Osteocyte (in vitro differentiated cells): ENCODE measurements at regions not wholly inside any gene's neighbourhood (a gene's known extent, or its start where the extent isn't known, plus 50 kb on each side); places are given as distances from the start of the nearest gene placed in this dataset.

Experiments used
- DNase-seq: peaks from one replicate; pipeline ENCODE4 v3.0.0; 2021; ENCODE audit warnings: mixed read lengths; ENCODE audit not compliant: unreplicated experiment; ENCODE audit errors: extremely low spot score
- H3K27ac Mint-ChIP-seq: one replicate; pipeline ENCODE4 v1.8.0; 2021; ENCODE audit warnings: mild to moderate bottlenecking, mixed read lengths; ENCODE audit not compliant: unreplicated experiment
- H3K27me3 Mint-ChIP-seq: one replicate; pipeline ENCODE4 v1.8.0; 2021; ENCODE audit warnings: mixed read lengths; ENCODE audit not compliant: unreplicated experiment
- H3K36me3 Mint-ChIP-seq: one replicate; pipeline ENCODE4 v1.8.0; 2021; ENCODE audit warnings: mixed read lengths; ENCODE audit not compliant: unreplicated experiment
- H3K4me1 Mint-ChIP-seq: one replicate; pipeline ENCODE4 v1.8.0; 2021; ENCODE audit warnings: mixed read lengths; ENCODE audit not compliant: unreplicated experiment
- H3K4me3 Mint-ChIP-seq: one replicate; pipeline ENCODE4 v1.8.0; 2021; ENCODE audit warnings: mild to moderate bottlenecking, moderate library complexity, mixed read lengths; ENCODE audit not compliant: unreplicated experiment
- H3K9me3 Mint-ChIP-seq: one replicate; pipeline ENCODE4 v1.8.0; 2021; ENCODE audit warnings: mixed read lengths; ENCODE audit not compliant: unreplicated experiment
- TF ChIP-seq, protein P1 (sequence below): fragments of 200-600 bp; sonication (generic); IDR thresholded peaks from 2 replicates; pipeline ENCODE4 v1.5.0; 2021; ENCODE audit warnings: antibody characterized with exemption, mild to moderate bottlenecking, moderate library complexity

DNA sequence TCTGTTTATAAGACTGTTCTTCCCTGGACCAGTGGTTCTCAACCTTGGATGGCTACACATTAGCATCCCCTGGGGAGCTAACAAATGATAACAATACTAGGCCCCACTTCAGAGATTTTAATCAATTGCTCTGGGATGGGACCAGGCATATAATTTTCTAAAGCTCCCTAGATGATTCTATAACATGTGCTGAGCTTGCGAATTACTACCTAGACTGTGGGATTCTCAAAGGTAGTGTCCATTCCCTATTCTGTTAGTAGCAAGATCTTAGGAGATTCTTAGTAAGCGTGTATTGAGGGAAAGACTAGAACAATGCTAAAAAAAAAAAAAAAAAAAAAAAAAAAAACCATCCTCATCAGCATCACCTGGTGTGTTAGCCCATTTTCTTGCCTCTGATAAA is 412.0 kb upstream of the CDH5 start:
- Mint-ChIP-seq H3K27ac (no peak overlapping the region), H3K4me1 (no peaks in the 10 kb centered on the region), H3K27me3 (peaks cover 14% of the 10 kb centered on the region), H3K36me3 (no peaks in the 10 kb centered on the region), H3K9me3 (no peaks in the 10 kb centered on the region), H3K4me3 (no peak overlapping the region)
- TF ChIP-seq, protein P1, sequence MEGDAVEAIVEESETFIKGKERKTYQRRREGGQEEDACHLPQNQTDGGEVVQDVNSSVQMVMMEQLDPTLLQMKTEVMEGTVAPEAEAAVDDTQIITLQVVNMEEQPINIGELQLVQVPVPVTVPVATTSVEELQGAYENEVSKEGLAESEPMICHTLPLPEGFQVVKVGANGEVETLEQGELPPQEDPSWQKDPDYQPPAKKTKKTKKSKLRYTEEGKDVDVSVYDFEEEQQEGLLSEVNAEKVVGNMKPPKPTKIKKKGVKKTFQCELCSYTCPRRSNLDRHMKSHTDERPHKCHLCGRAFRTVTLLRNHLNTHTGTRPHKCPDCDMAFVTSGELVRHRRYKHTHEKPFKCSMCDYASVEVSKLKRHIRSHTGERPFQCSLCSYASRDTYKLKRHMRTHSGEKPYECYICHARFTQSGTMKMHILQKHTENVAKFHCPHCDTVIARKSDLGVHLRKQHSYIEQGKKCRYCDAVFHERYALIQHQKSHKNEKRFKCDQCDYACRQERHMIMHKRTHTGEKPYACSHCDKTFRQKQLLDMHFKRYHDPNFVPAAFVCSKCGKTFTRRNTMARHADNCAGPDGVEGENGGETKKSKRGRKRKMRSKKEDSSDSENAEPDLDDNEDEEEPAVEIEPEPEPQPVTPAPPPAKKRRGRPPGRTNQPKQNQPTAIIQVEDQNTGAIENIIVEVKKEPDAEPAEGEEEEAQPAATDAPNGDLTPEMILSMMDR: no peak
- no peak for DNase-seq

DNA sequence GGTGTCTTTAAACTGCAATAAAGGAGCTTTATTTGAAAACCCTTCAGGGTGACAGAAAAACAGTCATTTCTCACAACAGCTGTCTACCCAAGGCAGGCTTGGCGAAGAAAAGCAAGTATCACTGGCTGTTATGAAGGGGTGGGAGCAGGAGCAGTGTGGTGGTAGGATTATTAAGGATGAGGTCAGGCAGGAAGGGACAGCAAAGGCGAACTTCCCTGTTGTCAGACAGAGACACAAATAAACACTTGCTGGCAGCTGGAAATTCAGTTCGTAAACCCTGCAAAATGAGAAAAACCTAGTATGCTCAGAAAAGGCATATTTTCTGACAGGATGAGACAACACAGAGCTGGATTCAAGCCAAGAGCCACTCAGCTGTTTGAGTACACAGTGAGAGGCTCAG is 416.3 kb upstream of the CDH5 start:
- no peak for DNase-seq
- H3K9me3 Mint-ChIP-seq: no peaks in the 10 kb centered on the region
- no peaks in the 10 kb centered on the region for H3K4me1 Mint-ChIP-seq
- H3K36me3 Mint-ChIP-seq: no peaks in the 10 kb centered on the region
- H3K27me3 Mint-ChIP-seq: peaks cover 22% of the 10 kb centered on the region
- H3K27ac Mint-ChIP-seq: no peak overlapping the region
- TF ChIP-seq, protein P1: no peak
- H3K4me3 Mint-ChIP-seq: no peak overlapping the region

DNA sequence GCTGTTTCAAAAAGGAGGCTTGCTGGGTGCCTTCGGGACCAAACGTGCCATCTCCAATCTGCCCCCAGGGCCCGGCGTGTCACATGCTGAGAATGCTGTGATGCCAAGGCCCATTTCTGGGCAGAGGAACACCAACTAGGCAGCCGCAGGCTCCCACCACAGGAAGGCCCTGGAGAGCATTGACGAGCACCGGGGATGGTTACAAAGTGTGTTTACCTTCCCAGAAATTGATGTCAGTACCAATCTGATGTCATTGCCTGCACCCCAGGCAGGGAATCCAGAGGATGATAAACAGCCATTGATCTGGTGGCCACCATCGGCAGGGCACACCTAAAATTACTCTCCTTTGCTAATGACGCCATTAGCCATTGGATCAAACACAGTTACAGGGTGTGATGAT is 418.1 kb upstream of the CDH5 start:
- TF ChIP-seq, protein P1: no peak
- Mint-ChIP-seq H3K4me3 (no peak overlapping the region), H3K4me1 (no peaks in the 10 kb centered on the region), H3K27me3 (peaks cover 24% of the 10 kb centered on the region), H3K9me3 (no peaks in the 10 kb centered on the region), H3K27ac (no peak overlapping the region), H3K36me3 (no peaks in the 10 kb centered on the region)
- no peak for DNase-seq

DNA sequence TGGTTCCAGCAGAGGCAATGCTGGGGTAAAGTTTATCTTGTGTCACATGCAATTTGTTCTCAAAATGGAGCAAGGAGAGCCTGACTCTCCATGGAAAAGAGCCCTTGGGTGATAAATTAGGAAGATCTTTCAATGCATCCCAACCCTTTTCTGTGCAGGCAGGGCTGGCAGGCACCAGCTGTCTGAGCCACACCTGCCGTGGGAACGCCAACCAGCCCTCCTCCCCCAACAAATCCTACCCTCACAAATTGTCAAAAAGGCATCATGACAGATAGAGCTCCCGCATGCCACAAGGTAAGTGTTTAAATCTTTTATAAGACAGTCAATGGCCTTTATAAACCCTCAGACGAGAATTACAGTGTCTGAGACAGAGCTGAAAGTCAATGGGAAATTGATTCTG is 418.5 kb upstream of the CDH5 start:
- peaks cover 20% of the 10 kb centered on the region for H3K27me3 Mint-ChIP-seq
- no peak overlapping the region for H3K4me3 Mint-ChIP-seq
- no peaks in the 10 kb centered on the region for H3K36me3 Mint-ChIP-seq
- no peak for DNase-seq
- H3K27ac Mint-ChIP-seq: no peak overlapping the region
- TF ChIP-seq, protein P1: no peak
- no peaks in the 10 kb centered on the region for H3K4me1 Mint-ChIP-seq
- no peaks in the 10 kb centered on the region for H3K9me3 Mint-ChIP-seq

DNA sequence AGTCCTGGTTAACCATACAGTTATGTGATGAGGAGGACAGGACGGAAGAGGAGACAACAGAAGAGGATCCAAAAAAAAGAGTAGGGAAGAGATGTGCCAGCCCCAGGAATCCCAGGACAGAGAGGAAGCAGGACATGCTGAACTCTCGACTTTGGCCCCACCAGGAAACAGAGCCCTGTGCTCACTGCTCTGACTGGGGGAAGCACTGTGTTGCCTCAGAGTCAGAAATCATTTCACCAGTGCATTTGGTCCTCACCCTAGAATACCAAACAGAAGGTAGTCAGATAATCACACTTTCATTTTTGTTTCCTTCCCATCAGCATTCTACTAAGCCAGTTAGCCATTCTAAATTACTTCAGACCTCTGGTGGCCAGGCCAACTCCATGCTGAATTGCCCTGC is 421.0 kb upstream of the CDH5 start:
- H3K4me1 Mint-ChIP-seq: no peaks in the 10 kb centered on the region
- TF ChIP-seq, protein P1: no peak
- H3K9me3 Mint-ChIP-seq: no peaks in the 10 kb centered on the region
- no peak for DNase-seq
- no peak overlapping the region for H3K4me3 Mint-ChIP-seq
- H3K27me3 Mint-ChIP-seq: peaks cover 12% of the 10 kb centered on the region
- H3K36me3 Mint-ChIP-seq: no peaks in the 10 kb centered on the region
- no peak overlapping the region for H3K27ac Mint-ChIP-seq
